Lung microvascular endothelial cell (primary cell): ENCODE measurements at regions not wholly inside any gene's neighbourhood (a gene's known extent, or its start where the extent isn't known, plus 50 kb on each side); places are given as distances from the start of the nearest gene placed in this dataset.

Experiments used
- DNase-seq, 2 donors: peaks; one replicate each; pipeline versions ENCODE4 v3.0.0 to v3.0.0-alpha.2; 2010; ENCODE audit warnings: low read depth in 2 of 2

GRCh38 chr15:97009031-97009431, 678.5 kb downstream of the NR2F2 start:
- DNase-seq: no peak

GRCh38 chr15:97012986-97013385, 682.5 kb downstream of the NR2F2 start:
- DNase-seq: no peak

GRCh38 chr15:97013491-97013890, 683.0 kb downstream of the NR2F2 start:
- DNase-seq: no peak

- no peak for DNase-seq
Observed at GRCh38 chr15:97014001-97014400, 683.5 kb downstream of the NR2F2 start.

- DNase-seq: no peak
Observed at GRCh38 chr15:97023488-97023844, 693.0 kb downstream of the NR2F2 start.

GRCh38 chr15:97026781-97027180, 696.3 kb downstream of the NR2F2 start:
- no peak for DNase-seq

GRCh38 chr15:97027772-97028171, 697.3 kb downstream of the NR2F2 start:
- no peak for DNase-seq

GRCh38 chr15:97030251-97030650, 699.8 kb downstream of the NR2F2 start:
- no peak for DNase-seq

GRCh38 chr15:97036301-97036700, 705.8 kb downstream of the NR2F2 start:
- peak; percentile 29 to 35 for DNase-seq

- DNase-seq: no peak
Observed at GRCh38 chr15:97037080-97037479, 706.6 kb downstream of the NR2F2 start.

GRCh38 chr15:97045666-97046421, 715.3 kb downstream of the NR2F2 start:
- no peak for DNase-seq

GRCh38 chr15:97052513-97052912, 722.0 kb downstream of the NR2F2 start:
- no peak for DNase-seq

GRCh38 chr15:97053635-97054034, 723.1 kb downstream of the NR2F2 start:
- no peak for DNase-seq

- DNase-seq: no peak
Observed at GRCh38 chr15:97057503-97057902, 727.0 kb downstream of the NR2F2 start.

GRCh38 chr15:97059281-97059680, 728.8 kb downstream of the NR2F2 start:
- no peak for DNase-seq

- no peak for DNase-seq
Observed at GRCh38 chr15:97061392-97061791, 730.9 kb downstream of the NR2F2 start.

- no peak for DNase-seq
Observed at GRCh38 chr15:97071668-97072067, 741.2 kb downstream of the NR2F2 start.

- no peak for DNase-seq
Observed at GRCh38 chr15:97072545-97072944, 742.0 kb downstream of the NR2F2 start.

GRCh38 chr15:97076011-97076410, 745.5 kb downstream of the NR2F2 start:
- no peak for DNase-seq

- no peak for DNase-seq
Observed at GRCh38 chr15:97077975-97078374, 747.5 kb downstream of the NR2F2 start.

- no peak for DNase-seq
Observed at GRCh38 chr15:97078591-97078990, 748.1 kb downstream of the NR2F2 start.

- DNase-seq: no peak
Observed at GRCh38 chr15:97081666-97082226, 751.2 kb downstream of the NR2F2 start.

GRCh38 chr15:97082830-97083229, 752.3 kb downstream of the NR2F2 start:
- DNase-seq: no peak

- peak in 1 of 2 donors; percentile 1 for DNase-seq
Observed at GRCh38 chr15:97084650-97085049, 754.1 kb downstream of the NR2F2 start.
